ENCODE measurements at regions not wholly inside any gene's neighbourhood (a gene's known extent, or its start where the extent isn't known, plus 50 kb on each side); places are given as distances from the start of the nearest gene placed in this dataset.

DNA sequence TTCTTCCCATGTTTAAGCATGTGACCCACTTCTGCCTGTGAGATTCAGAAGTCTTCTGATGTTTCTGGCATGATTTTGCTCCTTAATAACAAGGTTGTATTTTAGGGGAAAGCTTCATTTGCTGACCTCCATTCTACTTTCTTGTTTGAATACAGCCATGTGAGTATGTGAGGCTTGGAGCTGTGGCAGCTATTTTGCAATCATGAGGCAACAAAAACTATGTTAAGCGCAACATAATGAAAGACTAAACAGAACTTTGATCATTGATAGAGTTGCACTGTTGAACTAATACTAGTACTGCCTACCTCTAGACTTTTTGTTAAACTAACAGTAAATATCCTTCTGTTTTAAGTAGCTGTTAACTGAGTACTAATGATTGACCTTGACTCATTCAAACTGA, 203.8 kb upstream of the FAM3C start:
- no peak for DNase-seq (ENCODE audit: low read depth)
- no peak overlapping the region for H3K4me3 ChIP-seq (ENCODE audit: low read depth, low read length)
- TF ChIP-seq, protein P1, sequence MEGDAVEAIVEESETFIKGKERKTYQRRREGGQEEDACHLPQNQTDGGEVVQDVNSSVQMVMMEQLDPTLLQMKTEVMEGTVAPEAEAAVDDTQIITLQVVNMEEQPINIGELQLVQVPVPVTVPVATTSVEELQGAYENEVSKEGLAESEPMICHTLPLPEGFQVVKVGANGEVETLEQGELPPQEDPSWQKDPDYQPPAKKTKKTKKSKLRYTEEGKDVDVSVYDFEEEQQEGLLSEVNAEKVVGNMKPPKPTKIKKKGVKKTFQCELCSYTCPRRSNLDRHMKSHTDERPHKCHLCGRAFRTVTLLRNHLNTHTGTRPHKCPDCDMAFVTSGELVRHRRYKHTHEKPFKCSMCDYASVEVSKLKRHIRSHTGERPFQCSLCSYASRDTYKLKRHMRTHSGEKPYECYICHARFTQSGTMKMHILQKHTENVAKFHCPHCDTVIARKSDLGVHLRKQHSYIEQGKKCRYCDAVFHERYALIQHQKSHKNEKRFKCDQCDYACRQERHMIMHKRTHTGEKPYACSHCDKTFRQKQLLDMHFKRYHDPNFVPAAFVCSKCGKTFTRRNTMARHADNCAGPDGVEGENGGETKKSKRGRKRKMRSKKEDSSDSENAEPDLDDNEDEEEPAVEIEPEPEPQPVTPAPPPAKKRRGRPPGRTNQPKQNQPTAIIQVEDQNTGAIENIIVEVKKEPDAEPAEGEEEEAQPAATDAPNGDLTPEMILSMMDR (IDR thresholded peaks at IDR 0.05; ENCODE audit: control insufficient read depth, extremely low read depth, insufficient read depth) = no peak

DNA sequence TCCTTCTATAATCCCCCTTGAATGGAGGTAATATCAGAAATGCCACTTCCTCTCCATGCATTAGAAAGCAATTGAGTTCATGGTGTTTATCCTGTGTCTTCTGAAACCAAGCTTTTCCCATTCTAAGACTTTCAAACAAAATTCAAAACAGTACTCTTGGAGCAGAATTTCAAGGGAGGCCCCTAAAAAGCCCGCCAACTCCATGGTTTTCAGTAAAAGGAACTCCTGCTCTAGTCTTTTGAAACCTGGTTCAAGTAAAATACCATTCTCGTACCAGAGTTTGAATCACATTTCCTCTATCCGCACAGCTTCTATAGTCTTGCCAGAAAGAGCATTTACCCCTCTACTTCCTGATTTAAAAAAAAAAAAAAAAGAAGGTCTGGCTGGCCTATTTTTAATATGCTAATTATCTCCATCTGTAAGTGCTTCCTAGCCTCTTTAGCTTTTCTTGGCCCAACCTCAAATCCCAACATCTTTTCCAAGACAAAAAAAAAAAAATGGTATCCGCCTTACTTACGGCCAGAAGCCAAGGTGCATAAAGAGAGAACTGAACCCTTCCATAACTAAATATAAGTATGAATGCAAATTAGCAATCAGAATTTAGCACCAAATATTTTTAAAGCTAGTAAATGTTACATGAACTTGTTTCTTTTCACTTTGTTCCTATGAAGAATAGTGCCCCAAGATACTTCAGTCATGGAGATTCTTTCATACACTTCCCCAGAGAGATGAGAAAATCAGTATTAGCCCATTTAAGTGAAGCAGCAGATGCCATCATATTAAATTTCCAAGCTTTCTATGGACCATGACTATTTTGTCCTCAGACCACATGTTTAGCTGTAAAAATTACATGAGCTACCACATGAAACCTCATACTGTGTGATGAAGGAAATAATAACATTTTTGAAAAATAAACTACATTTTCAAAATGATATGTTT, 199.9 kb upstream of the FAM3C start:
- no peak overlapping the region for H3K4me3 ChIP-seq (ENCODE audit: low read depth, low read length)
- TF ChIP-seq, protein P1 (IDR thresholded peaks at IDR 0.05; ENCODE audit: control insufficient read depth, extremely low read depth, insufficient read depth) = no peak
- DNase-seq (ENCODE audit: low read depth) = no peak

DNA sequence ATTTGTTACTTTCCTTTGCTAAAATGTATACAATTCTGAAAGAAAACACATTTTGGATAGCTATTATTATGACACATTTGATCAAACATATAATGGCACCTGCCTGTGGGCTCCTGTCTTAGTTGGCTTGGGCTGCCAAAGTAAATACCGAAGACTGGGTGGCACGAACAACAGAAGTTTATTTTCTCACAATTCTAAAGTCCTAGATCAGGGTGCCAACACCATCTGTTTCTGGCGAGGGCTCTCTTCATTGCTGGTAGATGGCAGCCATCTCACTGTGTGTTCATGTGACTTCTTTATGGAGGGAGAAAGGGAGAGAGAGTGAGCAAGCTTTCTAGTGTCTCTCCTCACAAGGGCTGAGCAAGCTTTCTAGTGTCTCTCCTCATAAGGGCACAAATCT, 195.8 kb upstream of the FAM3C start:
- H3K4me3 ChIP-seq (ENCODE audit: low read depth, low read length) = no peak overlapping the region
- no peak for DNase-seq (ENCODE audit: low read depth)
- TF ChIP-seq, protein P1 (IDR thresholded peaks at IDR 0.05; ENCODE audit: control insufficient read depth, extremely low read depth, insufficient read depth) = no peak

DNA sequence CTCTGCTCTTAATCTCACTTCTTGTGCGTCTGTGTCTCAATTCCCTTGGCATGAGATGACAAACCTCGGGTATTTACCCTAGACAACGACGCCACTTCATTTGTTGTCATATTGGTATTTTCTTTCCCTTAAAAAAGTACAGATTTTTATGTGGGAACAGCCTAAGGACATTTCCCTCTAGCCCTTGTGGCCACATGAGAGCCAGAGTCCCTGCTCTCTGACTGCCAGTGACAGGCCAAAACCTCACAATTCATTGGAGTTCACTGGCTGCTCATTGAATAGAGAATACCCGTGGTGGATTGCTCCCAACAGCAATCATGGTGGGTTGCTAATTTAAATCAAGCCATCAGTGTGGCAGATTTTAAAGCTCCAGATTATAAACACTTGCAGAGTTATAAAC, 191.3 kb upstream of the FAM3C start:
- no peak overlapping the region for H3K4me3 ChIP-seq (ENCODE audit: low read depth, low read length)
- TF ChIP-seq, protein P1 (IDR thresholded peaks at IDR 0.05; ENCODE audit: control insufficient read depth, extremely low read depth, insufficient read depth) = no peak
- DNase-seq (ENCODE audit: low read depth) = no peak

DNA sequence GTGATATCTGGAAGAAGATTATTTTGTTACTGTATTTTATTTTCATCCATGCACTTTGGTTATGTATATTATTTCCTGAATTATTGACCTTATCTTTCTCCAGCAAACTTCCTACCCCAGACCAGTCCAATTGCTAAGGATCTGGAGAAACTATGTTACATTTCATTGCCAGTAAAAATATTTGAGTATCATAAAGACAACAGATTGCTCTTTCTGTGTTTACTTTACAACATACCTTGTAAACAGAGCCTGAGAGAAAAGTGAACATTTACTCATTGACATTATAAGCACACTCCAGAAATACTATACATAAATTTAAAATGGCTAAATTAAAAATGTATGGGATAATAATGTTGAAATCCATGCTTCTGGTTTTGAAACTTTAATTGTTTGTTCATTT, 186.2 kb upstream of the FAM3C start:
- TF ChIP-seq, protein P1 (IDR thresholded peaks at IDR 0.05; ENCODE audit: control insufficient read depth, extremely low read depth, insufficient read depth) = no peak

DNA sequence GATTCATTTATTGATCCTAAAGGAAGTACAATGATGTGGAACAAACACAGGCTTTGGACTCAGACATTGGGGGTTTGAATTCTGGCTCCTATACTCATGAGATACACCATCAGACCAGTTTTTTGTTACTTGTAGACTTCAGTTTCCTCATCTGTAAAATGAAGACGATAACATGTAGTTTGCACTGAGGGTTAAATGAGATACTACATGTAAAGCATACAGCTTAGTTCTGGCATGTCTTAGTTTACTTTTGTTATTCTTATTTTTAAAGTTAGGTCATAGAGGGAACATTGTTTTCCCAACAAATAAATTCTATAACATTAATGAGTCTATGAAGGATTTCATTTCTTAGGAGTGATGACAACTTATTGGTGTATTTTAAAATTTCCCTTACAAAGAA, 183.5 kb upstream of the FAM3C start:
- H3K4me3 ChIP-seq (ENCODE audit: low read depth, low read length) = no peak overlapping the region
- TF ChIP-seq, protein P1 (IDR thresholded peaks at IDR 0.05; ENCODE audit: control insufficient read depth, extremely low read depth, insufficient read depth) = no peak
- no peak for DNase-seq (ENCODE audit: low read depth)

More for the DNA sequence above, 186.2 kb upstream of the FAM3C start:
- peak; percentile 81 for DNase-seq (ENCODE audit: low read depth)
- H3K4me3 ChIP-seq (ENCODE audit: low read depth, low read length) = peak overlapping the region; percentile 18
